ENCODE measurements at regions not wholly inside any gene's neighbourhood (a gene's known extent, or its start where the extent isn't known, plus 50 kb on each side); places are given as distances from the start of the nearest gene placed in this dataset.

DNA sequence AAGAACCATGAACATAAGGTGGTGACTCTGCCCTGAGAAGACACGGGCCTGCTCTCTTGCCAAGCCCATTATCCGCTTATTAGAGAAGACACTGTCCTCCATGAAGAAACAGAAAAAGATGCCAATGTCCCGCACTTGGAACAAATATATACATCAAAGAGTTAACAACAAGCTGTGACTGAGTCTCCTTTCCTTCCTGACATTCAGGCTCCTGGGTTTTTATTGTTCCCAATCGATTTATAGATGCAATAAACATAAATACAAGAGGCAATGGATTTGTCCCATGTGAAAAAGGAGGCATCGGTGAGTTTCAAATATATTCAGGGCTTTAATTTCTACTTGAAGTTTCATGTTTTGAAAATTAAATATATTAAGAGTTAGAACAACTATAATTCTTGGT is 169.2 kb upstream of the CPEB2 start:
- TF ChIP-seq, protein P1, sequence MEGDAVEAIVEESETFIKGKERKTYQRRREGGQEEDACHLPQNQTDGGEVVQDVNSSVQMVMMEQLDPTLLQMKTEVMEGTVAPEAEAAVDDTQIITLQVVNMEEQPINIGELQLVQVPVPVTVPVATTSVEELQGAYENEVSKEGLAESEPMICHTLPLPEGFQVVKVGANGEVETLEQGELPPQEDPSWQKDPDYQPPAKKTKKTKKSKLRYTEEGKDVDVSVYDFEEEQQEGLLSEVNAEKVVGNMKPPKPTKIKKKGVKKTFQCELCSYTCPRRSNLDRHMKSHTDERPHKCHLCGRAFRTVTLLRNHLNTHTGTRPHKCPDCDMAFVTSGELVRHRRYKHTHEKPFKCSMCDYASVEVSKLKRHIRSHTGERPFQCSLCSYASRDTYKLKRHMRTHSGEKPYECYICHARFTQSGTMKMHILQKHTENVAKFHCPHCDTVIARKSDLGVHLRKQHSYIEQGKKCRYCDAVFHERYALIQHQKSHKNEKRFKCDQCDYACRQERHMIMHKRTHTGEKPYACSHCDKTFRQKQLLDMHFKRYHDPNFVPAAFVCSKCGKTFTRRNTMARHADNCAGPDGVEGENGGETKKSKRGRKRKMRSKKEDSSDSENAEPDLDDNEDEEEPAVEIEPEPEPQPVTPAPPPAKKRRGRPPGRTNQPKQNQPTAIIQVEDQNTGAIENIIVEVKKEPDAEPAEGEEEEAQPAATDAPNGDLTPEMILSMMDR (IDR thresholded peaks at IDR 0.05; ENCODE audit: borderline replicate concordance, control extremely low read depth, extremely low read depth, insufficient read depth, missing control alignments) = no peak
- in situ Hi-C loops (cut with MboI; ENCODE audit: low sequenced_read_pairs, unreplicated experiment) = no loop called here
- no peak for DNase-seq (ENCODE audit: low spot score)

DNA sequence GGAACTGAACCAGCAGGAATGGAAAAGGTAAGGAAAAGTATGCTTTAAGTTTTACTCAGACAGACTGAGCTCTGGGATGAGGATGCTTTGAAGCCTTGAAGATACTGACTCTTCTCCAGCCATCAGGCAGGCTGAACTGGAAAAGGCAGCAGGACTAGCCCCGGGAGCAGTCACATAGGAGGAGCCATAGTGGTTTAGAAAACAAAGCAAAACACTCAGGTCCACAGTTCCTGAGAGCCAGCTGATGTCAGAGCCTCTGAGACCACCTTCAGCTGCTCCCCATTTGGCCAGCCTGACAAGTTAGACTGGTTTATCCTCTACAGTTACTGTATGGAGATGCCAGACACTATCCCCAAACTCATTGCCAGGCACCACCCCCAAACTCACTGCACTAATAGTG is 167.9 kb upstream of the CPEB2 start:
- DNase-seq (ENCODE audit: low spot score) = no peak
- in situ Hi-C loops (cut with MboI; ENCODE audit: low sequenced_read_pairs, unreplicated experiment) = no loop called here
- TF ChIP-seq, protein P1 (IDR thresholded peaks at IDR 0.05; ENCODE audit: borderline replicate concordance, control extremely low read depth, extremely low read depth, insufficient read depth, missing control alignments) = no peak

DNA sequence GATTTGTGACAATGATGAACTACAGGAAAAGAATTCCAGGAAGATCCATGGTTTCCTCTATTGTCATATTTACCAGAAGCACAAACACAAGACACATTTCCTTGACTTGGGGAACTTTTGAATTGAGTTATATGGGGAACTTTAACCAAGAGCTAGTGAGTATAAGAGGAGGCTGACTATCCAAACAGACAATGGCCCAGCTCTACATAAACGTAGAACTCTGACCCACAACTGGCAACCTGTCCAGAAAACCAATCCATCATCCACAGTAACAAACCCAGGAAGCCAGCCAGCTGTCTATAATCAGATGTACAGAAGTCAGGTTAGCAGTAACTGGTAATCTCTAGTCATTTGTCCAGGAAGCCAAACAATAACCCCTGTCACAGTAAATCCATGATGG is 167.0 kb upstream of the CPEB2 start:
- no peak for DNase-seq (ENCODE audit: low spot score)
- TF ChIP-seq, protein P1 (IDR thresholded peaks at IDR 0.05; ENCODE audit: borderline replicate concordance, control extremely low read depth, extremely low read depth, insufficient read depth, missing control alignments) = no peak
- in situ Hi-C loops (cut with MboI; ENCODE audit: low sequenced_read_pairs, unreplicated experiment) = no loop called here

DNA sequence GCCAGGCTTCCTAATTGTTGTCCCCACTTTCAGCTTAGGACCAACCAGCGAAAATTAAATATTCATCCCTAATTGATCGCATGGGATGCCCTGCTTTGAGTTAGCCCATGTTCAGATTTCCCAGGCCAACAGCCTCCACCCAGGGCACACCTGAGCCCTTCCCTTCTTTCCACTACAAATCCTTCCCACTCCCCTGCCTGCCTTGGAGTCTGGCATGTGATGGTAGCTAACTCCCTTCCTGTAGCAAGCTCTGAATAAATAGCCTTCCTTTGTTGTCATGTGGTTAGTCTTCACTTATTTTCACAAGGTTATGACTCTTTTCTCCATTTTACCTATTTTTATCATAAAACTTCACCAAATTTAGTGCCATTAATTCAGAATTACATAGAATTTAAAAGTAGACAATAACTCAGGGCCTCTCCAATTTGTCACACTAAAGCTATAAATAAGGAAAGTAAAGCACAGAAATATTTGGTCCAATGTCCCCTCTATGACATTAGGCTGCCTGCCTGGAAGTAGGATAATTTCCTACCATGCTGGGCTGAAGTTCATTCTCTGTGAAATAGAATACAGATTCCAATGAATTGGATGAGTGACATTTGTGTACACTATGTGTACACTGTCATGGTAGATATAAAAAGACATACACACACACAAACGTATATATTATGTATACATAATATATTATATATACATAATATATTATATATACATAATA is 166.4 kb upstream of the CPEB2 start:
- DNase-seq (ENCODE audit: low spot score) = no peak
- TF ChIP-seq, protein P1 (IDR thresholded peaks at IDR 0.05; ENCODE audit: borderline replicate concordance, control extremely low read depth, extremely low read depth, insufficient read depth, missing control alignments) = no peak
- in situ Hi-C loops (cut with MboI; ENCODE audit: low sequenced_read_pairs, unreplicated experiment) = no loop called here

DNA sequence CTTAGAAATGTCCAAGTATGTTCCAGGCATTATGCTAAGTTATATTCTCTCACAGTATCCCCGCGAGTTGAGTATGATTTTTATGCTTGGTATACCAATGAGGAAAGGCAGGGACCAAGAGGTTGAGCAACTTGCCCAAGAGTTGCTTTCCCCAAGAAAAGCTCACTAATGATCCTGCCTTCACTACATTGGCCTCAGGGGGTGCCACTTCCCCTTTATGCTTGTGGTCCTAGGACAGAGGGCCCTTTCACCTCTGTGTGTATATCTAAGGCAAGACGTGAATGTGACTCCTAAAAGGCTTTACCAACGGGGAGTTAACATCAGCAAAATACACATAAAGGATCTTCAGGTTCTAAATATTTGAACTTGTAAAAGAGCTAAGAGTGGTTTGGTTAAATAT is 164.4 kb upstream of the CPEB2 start:
- DNase-seq (ENCODE audit: low spot score) = no peak
- in situ Hi-C loops (cut with MboI; ENCODE audit: low sequenced_read_pairs, unreplicated experiment) = no loop called here
- TF ChIP-seq, protein P1 (IDR thresholded peaks at IDR 0.05; ENCODE audit: borderline replicate concordance, control extremely low read depth, extremely low read depth, insufficient read depth, missing control alignments) = no peak

DNA sequence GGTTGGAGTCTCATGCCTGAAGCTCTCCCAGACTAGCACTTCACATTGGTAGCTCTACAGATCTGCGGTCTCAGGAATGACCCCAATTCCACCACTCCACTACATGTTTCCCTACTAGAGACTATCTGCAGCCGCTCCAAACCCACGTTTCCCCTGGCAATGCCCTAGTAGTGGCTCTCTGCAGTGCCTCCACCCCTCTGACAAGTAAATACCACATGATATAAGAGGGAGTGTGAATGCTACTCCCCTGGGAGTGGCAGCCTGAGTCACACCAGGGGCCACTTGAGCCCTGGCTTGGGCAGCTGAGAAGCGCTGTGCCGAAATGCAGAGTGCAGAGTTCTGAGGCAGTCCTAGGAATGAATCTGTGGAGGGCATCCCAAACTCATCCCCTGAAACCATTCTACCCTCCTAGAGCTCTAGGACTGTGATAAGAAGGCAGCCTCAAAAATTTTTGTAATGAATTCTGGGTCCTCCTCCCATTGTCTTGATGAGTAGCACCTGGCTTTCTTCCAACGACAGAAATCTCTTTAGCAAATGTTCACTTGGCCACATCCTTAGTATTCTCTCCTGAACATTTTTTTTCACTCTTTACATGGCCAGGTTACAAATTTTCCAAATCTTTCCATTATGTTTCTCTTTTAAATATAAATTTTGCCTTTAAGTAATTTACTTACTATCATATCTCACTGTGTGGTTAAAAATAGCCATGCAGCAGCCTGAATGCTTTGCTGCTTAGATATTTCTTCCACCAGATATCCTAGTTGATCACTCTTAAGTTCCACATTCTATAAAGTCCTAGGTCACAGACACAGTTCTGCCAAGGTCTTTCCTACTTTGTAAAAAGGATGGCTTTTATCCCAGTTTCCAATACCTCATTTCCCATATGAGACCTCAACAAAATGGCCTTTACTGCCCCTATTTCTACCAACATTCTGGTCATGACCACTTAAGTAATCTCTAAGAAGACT is 160.2 kb upstream of the CPEB2 start:
- in situ Hi-C loops (cut with MboI; ENCODE audit: low sequenced_read_pairs, unreplicated experiment) = no loop called here
- DNase-seq (ENCODE audit: low spot score) = no peak
- TF ChIP-seq, protein P1 (IDR thresholded peaks at IDR 0.05; ENCODE audit: borderline replicate concordance, control extremely low read depth, extremely low read depth, insufficient read depth, missing control alignments) = no peak
